GM20431 (cell line): ENCODE measurements at regions not wholly inside any gene's neighbourhood (a gene's known extent, or its start where the extent isn't known, plus 50 kb on each side); places are given as distances from the start of the nearest gene placed in this dataset.

Experiments
- in situ Hi-C: fragments of 300-500 bp; cut with MseI, MboI; formaldehyde crosslinking; loops from one replicate; pipeline ENCODE4 v1.15.0; 2020; ENCODE audit warnings: low sequenced_read_pairs; ENCODE audit not compliant: unreplicated experiment

- in situ Hi-C loops, result loop anchor here (25.0 kb wide), 1 partner anchor 803 kb away; no protein-coding TSS in a partner anchor
Observed at GRCh38 chr3:4015426-4015825, 216.2 kb downstream of the LRRN1 start.

- in situ Hi-C loops, result loop anchor here (25.0 kb wide), 1 partner anchor 807 kb away; no protein-coding TSS in a partner anchor
Observed at GRCh38 chr3:4019501-4019900, 220.3 kb downstream of the LRRN1 start.

- in situ Hi-C loops, result loop anchor here (25.0 kb wide), 1 partner anchor 809 kb away; no protein-coding TSS in a partner anchor
Observed at GRCh38 chr3:4021162-4021561, 221.9 kb downstream of the LRRN1 start.

- in situ Hi-C loops, result no loop called here
Observed at GRCh38 chr3:4029135-4029534, 229.9 kb downstream of the LRRN1 start.

GRCh38 chr3:4030624-4031023 is 231.4 kb downstream of the LRRN1 start:
- in situ Hi-C loops, result no loop called here

- in situ Hi-C loops, result no loop called here
Observed at GRCh38 chr3:4033296-4033695, 234.1 kb downstream of the LRRN1 start.

- in situ Hi-C loops, result no loop called here
Observed at GRCh38 chr3:4036046-4036445, 236.8 kb downstream of the LRRN1 start.

GRCh38 chr3:4038351-4038750 is 239.1 kb downstream of the LRRN1 start:
- in situ Hi-C loops, result no loop called here

GRCh38 chr3:4042070-4042469 is 242.8 kb downstream of the LRRN1 start:
- in situ Hi-C loops, result no loop called here

- in situ Hi-C loops, result no loop called here
Observed at GRCh38 chr3:4042869-4043268, 243.6 kb downstream of the LRRN1 start.

- in situ Hi-C loops, result no loop called here
Observed at GRCh38 chr3:4043867-4044575, 244.8 kb downstream of the LRRN1 start.

- in situ Hi-C loops, result no loop called here
Observed at GRCh38 chr3:4044619-4045018, 245.4 kb downstream of the LRRN1 start.

- in situ Hi-C loops, result no loop called here
Observed at GRCh38 chr3:4045756-4046155, 246.5 kb downstream of the LRRN1 start.

GRCh38 chr3:4047366-4047765 is 248.1 kb downstream of the LRRN1 start:
- in situ Hi-C loops, result no loop called here

GRCh38 chr3:4052706-4053105 is 250.5 kb upstream of the SETMAR start:
- in situ Hi-C loops, result no loop called here

GRCh38 chr3:4053975-4054374 is 249.2 kb upstream of the SETMAR start:
- in situ Hi-C loops, result no loop called here

- in situ Hi-C loops, result no loop called here
Observed at GRCh38 chr3:4060064-4060463, 243.1 kb upstream of the SETMAR start.

- in situ Hi-C loops, result no loop called here
Observed at GRCh38 chr3:4060603-4061002, 242.6 kb upstream of the SETMAR start.

GRCh38 chr3:4061195-4061594 is 242.0 kb upstream of the SETMAR start:
- in situ Hi-C loops, result no loop called here

GRCh38 chr3:4061783-4062360 is 241.3 kb upstream of the SETMAR start:
- in situ Hi-C loops, result no loop called here

- in situ Hi-C loops, result no loop called here
Observed at GRCh38 chr3:4062621-4063020, 240.5 kb upstream of the SETMAR start.
